Activated CD8-positive, alpha-beta memory T cell treated with anti-CD3 and anti-CD28 coated beads, Interleukin-2, amount 50 U/mL, for 48 hours (primary cell): ENCODE measurements at regions not wholly inside any gene's neighbourhood (a gene's known extent, or its start where the extent isn't known, plus 50 kb on each side); places are given as distances from the start of the nearest gene placed in this dataset.

Experiments
- DNase-seq: peaks from one replicate; pipeline ENCODE4 v3.0.0-alpha.2; 2020

DNA sequence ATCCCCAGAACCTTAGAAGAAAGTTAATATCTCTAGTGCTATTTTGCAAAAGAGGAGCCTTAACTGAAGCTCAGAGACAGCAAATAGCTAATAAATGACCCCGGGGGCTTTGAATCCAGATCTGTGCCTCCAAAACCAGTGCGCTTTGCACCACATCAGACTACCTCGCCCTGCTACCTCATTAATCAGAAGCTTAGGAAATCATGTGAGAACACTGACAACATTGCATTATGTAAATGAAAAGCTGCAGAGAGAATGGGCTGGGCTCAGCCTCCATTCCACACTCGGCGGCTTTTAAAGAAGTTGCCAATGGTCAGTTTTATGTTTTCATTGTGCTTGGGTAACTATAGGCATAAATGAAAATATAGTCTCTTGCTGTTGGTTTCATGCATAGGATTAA is 54.0 kb upstream of the STMND1 start:
- no peak for DNase-seq

DNA sequence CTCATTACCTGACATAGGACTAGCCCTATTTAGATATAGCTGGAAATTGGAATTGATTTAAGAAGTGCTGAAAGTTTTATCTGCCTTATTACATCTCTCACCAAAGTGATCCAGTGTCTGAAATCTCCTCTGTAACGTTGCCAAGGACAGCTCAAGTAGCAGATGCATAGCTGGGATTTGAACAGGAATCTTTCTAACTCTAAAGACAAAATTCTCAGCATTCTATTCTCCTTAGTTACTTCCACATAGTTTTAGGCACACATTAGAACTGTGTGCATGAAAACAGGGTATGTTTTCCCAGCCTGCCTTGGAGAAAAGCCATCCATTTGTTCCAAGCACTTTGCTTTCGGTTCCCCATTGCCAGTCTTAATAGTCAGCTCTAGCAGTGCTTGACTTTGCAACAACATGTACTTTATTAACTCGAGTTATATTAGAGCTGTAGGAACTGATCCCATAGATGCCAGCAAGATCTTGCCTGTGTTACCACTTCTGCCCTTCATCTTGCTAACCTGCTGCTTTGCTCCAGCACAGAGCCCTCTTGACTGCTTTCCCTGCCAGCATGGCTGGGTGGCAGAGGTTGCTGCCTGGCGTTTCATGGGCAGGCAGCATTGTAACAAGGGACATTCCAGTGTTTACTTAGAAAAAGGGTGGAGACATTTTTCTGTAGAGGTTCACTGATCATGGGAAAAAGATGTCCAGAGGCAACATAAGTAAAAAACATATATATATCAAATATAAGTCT is 56.1 kb upstream of the STMND1 start:
- no peak for DNase-seq

DNA sequence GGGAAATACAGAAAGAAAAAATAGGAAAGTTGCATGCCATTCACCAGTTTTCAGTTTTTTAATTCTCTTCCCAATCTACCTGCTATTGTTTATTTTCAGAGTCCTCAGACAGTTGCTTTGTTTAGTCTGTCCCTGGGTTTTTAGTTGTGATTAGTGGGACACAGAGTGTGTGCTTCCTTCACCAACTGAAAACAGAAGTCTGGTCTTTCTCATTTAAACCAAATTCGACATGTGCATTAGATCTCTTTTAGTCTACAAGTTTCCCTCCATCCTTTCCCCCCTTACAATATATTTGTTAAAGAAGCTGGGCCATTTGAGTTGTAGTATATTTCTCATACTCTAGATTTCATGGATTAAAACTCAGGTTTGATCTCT is 58.7 kb upstream of the STMND1 start:
- no peak for DNase-seq

DNA sequence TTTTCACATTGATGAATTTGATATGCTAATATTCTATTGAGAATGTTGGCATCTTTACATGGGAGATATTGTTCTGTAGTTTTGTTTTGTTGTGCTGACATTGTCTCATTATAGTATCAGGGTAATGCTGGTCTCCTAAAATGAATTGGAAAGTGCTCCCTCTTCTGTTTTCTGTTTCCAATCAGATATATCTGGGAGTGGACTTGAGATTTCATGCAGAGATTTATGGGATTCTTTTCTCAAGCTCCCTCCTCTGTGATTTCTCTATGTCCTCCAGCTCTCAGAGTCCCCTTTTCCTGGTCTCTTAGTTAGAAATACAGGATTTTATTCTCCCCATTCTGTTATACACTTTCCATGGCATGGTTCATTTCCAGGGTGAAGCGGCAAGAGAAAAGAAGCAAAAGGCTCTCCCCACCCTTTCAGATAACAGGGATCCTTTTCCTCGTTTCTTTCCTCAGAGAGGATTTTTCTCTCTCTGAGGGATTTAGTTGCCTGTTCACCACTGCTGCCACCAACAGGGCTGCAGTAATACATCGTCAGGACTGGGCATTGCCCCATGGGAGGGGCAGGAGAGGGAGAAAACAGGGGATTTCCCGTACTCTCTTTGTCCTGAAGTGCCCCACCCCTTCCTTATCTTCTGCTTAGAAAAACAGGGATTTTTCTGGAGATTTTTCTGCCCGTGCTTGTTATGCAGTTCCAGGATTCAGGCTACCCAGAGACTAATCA is 59.3 kb upstream of the STMND1 start:
- no peak for DNase-seq

DNA sequence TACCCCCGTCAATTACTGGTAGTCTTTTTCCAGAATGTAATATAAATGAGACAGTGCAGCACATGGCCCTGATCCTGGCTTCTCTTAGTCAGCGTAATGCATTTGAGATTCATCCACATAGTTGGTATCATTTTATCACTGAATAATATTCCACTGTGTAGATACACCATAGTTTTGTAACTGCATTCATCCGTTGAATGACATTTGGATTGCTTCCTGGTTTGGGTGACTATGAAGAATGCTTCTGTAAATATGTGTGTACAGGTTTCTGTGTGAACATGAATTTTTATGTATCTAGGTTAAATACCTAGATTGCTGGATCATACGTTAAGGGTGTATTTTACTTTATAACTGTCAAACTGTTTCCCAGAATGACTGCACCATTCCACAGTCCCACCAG is 62.6 kb upstream of the STMND1 start:
- no peak for DNase-seq

DNA sequence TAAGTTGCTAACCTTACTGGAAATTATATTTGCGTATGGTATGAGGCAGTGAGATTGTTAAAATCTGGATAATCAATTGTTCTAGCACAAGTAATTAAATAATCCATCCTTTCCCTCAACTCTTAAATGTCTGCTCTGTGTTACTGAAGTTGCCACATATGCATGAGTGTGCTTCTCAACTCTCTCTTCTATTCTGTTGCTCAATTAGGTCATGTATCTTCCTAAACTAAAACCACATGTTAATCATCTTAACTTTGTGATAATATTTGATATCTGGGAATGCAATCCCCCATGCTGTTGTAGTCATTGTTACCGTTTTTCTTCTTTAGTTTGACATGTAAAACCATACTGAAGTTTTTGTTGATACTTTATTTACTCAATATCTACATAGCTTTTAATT is 63.5 kb upstream of the STMND1 start:
- no peak for DNase-seq

DNA sequence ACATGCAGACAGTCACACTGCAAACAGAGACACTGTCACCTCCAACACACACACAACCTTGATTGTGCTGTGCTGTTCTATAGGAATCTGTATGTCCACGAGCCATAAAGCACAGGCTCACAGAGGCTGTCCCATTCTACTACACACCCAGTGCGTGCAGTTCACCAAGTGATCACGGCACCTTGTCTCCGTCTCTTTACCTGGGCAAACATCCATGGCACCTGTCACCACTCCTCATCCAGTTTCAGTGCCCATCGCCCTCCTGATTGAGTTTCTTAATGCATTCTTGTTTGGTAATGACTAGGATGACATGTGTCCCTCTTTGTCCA is 65.8 kb upstream of the STMND1 start:
- DNase-seq: no peak

DNA sequence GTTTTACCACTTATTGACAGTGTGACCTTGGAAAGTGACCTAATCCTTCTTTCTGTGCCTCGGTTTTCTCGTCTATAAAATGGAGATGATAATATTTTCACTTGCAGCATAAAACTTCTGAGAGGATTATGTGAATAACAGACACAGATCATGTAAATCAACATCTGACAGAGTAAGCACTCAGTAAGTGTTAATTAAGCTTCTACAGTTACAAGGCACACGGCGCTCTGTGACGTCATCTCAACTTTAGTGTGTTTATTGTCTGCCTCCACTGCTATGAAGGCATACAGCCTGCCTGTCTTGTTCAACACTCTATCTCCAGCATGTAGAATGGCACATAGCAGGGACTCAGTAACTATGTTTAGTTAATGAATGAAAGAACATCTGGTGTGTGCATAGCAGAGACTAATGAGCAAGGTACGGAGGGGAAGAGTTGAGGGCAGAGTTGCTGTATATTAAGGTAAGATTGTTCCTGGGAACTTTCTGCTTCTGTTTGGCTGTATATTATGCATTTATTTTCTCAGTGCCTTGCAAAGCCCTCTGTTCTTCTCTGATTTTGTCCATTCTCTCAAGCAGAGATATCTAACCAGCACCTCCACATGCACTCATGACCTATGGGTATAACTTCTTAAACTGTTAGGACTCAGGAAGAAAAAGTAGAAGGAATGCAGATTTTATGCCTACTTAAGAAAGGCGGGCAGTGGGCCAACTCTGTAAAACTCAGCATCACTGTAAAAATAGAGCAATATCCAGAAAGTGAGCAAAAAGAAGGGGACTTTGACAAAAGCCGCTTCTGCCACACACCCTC is 66.4 kb upstream of the STMND1 start:
- no peak for DNase-seq

DNA sequence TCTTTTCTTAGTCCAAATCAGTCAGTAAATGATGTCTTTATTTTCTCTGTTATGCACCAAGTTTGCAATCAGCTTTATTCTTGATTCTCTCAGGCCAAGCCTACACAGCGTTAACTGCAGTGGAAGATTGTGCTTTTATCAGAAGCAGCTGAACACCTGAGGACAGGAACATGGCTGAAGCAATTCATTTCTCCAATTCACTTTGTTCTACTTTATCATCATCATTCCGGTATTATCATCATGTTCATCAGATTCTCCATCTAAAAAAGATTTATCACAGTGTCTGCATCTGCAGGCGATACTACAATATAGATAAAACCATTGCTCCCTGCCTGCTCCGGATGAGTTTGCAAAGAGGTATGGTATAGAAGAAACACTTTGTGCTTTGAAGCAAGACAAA is 68.1 kb upstream of the STMND1 start:
- DNase-seq: no peak

DNA sequence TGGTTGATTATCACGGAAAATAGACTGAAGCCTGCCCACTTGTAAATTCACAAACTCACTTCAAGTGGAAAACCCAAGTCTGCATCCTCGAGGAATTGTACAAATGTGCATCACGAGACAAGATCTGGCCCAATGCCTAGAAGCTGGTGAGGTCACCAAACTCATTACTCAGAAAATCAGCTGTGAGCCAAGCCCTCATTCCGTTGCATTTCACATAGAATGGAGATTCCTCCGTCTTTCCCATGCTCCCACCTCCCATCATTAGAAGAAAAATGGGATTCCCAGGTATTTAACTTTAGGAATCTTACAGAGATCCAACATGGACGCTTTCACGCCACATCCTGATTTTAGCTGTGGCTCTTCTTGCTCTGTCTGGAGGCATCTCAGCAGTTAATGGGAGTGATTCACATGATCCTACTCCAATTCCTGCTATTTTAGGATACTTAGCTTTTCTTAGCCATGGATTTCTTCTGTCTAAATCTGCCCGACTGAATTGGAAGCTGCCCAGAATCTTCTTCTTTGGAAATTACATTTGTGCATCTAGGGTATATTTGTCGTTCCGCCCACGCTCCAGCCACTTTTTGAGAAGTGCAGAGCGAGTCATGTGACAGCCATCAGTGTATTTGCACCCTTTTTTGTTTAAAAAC is 68.7 kb upstream of the STMND1 start:
- no peak for DNase-seq

DNA sequence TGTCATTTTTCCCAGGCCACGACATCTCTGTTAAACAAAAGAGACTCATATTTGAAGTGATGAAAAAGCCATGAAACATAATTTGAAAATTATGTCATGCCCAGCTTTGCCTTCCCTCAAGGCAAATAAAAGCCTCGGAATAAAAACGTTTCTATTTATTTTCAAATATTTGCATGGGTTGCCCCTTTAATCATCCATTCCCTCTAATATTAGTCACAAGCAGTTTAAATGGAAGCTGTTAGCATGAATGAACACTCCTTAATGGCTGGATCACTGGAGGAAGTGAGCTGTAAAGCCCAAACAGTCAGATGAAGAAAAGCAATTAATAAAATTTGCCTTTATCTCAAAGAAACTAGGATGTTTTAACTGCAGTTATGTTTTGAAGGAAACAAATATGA is 69.3 kb upstream of the STMND1 start:
- DNase-seq: no peak

DNA sequence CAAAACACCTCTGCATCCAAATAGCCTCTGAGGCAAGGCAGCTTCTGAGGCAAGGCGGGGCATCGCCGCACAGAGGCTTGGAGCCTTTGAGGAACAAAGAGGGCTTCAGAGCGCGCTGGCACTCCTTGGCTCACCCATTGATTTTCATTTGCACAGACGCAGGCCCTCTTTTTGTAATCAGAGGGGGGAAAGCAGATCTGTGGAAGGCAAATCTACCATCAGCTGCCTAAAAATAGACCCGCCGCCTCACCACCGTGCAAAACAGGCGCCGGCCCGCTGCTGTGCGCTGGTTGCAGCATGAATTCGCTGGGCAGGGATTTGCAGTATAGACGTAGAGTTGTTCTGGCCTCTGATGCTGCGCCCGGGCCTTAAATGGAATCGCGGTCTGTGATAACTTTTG is 69.9 kb upstream of the STMND1 start:
- DNase-seq: no peak

DNA sequence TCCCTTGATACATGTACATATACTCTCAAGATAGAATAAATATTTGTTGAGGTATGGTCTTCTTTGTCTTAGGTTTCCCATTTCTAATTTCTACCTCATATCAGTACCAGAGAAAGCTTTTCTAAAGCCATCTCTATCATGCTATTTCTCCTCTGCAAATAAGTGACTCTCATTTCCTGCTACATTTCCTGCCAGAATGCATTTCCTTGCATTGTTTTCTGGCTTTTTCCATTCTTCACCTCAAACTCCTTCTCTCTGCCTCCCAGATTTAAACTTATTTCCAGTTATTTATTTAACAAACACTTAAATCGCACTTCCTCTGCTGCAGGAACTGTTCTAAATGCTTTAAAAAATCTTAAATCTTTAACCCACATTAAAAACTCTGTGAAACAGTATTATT is 74.4 kb upstream of the STMND1 start:
- no peak for DNase-seq

DNA sequence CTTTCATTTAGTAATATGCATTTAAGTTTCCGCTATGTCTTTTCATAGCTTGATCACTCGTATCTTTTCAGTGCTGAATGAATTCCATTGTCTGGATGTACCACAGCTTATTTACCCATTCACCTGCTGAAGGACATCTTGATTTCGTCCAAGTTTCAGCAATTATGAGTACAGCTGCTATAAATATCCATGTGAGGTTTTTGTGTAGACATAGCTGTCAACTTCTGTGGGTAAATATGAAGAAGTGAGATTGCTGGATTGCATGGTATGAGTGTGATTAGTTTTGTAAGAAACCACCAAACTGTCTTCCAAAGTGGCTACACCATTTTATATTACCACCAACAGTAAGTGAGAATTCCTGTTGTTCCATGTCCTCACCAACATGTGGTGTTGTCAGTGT is 79.2 kb upstream of the STMND1 start:
- no peak for DNase-seq

DNA sequence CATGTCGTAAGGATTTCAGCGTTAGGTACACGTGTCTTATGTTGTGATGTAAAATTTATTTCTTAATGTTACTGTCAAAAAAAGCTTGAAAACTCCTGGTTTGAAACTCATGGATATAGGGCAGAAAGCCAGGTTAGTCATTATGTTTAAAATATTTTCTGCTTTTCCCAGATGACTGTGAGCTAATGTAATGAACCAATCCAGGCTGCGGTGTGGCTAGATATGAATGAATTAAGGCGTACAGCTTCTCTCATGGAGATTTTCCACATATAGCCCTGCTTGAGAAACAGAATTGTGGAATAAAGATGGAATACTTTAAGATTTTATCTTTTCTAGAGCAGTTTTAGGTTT is 80.3 kb upstream of the STMND1 start:
- DNase-seq: no peak

DNA sequence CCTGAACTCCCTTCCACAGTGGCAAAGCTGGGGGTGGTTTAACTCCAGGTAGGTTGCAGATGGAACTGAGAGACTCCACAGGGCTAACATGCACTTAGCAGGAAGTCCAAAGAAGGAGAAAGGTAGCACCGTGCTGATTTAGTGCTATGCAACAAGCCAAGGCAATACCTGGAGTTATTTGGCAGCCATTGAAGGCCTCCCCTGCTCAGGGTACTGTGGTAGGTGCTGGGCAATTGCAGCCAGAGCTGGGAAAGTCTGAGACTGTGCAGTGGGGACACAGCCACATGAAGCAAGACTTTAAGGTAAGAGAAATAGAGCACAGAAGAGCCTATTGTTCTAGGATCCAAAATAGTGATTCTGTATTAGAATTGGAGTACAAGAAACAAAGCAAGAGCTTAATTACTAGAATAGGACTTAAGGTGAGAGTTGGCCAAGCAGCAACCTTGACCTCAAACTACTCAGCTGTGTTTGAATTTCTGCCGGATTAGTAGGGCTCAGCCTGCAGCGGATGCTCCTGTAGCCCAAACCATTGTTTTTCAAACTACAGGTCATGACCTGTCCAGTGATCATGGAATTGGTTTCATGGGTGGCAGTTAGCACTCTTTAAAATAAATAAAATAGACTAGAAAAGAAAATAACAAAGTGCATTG is 80.8 kb upstream of the STMND1 start:
- DNase-seq: no peak

DNA sequence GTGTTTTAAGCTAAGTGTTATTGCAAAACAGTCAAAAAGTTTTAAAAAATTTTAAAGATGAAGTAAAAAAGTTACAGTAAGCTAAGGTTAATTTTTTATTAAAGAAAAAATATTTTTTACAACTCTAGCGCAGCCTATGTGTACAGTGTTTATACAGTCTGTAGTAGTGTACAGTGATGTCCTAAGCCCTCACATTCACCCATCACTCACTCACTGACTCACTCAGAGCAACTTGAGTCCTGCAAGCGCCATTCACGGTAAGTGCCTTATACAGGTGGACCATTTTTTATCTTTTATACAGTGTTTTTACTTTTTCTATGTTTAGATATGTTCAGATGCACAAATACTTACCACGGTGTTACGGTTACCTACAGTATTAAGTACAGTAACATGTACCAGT is 83.4 kb upstream of the STMND1 start:
- DNase-seq: no peak

DNA sequence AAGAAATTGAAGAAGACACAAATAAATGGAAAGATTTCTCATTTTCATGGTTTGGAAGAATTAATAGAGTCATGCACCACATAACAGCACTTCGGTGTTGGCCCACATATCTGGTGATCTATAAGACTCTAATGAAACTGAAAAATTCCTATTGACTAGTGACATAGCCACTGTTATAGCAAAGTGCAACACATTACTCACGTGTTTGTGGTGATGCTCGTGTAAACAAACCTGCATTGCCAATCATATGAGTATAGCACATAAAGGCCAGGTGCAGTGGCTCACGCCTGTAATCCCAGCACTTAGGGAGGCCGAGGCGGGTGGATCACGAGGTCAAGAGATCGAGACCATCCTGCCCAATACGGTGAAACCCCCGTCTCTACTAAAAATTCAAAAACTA is 84.4 kb upstream of the STMND1 start:
- DNase-seq: no peak

DNA sequence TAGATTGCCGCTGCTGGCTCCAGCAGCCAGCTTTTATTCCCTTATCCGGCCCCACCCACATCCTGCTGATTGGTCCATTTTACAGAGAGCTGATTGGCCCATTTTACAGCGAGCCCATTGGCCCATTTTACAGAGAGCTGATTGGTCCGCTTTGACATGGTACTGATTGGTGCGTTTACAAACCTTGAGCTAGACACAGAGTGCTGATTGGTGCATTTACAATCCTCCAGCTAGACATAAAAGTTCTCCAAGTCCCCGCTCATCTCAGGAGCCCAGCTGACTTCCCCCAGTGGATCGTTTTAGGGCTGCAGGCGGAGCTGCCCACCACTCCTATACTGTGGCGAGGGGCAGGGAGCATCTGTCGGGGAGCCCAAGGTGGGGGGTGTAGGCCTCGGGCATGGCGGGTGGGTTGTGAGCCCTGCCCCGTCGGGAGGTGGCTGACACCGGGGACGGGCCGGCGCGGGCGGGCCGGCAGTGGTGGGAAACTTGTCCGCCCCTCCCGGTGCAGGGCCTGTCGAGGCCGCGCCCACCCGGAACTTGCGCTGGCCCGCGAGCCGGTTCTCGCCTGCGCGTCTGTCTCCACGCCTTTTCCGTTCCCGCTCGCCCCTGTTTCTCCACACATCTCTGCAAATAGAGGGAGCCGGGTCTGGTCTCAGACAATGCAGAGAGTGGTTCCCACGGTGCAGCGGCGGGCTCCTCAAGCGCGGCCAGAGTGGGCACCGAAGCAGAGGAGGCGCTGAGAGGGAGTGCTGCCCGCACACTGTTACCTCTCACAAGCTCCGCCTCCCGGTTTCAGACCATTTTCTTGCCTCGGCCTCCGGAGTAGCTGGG is 86.1 kb upstream of the STMND1 start:
- peak; percentile 61 for DNase-seq

DNA sequence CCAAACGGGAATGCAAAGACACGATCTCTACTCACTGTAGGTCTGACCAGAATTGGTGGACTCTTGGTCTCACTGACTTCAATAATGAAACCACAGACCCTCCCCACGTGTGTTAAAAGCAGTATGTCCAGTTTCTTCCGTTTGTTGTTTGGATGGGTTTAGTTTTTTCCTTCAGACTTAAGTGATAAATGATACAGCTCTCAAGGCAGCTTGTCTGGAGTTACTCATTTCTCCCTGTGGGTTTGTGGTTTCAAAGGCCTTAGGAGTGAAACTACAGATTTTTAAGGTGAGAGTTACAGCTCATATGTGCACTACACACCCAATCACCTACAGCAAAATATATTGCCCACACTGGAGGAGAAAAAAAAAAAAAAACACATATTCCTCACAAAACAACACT is 86.7 kb upstream of the STMND1 start:
- no peak for DNase-seq

DNA sequence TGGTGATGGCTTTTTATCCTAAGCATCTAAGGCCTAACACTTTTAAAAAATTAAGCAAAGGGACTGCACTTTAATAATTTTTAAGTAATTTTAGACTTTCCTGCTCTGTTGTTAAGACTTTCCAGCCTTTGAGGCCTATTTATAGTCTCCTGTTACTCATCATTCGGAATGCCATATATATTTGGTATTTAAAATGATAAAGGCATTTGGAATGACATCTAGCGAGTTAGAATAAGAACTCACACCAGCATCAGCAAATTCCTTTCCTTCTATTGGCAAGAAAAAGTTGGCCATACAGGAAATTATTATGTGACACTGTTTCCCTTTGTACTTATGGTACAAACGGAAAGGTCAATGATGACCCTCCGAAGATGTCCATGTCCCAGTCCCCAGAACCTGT is 88.1 kb upstream of the STMND1 start:
- DNase-seq: no peak
